Skeletal muscle cell (primary cell): ENCODE measurements at regions not wholly inside any gene's neighbourhood (a gene's known extent, or its start where the extent isn't known, plus 50 kb on each side); places are given as distances from the start of the nearest gene placed in this dataset.
"Not testable (repeated sequence)": the region's sequence is repeated elsewhere in the genome, so short reads cannot be mapped to it uniquely, and the experiment has no call there.

ENCODE experiments used
- DNase-seq: peaks from one replicate; pipeline ENCODE4 v3.0.0-alpha.2; 2010; ENCODE audit warnings: low read depth
- H3K4me3 ChIP-seq: 2 replicates; pipeline ENCODE4 v1.5.1; 2011; ENCODE audit warnings: low read depth, mild to moderate bottlenecking, control low read depth, low read length, moderate library complexity

- H3K4me3 ChIP-seq, result no peak overlapping the region
- DNase-seq, result no peak
These were observed 150.3 kb downstream of the NUF2 start for GRCh38 chr1:163471779-163472650.

GRCh38 chr1:163472651-163473248, 151.0 kb downstream of the NUF2 start:
- DNase-seq, result no peak
- no peak overlapping the region for H3K4me3 ChIP-seq

- DNase-seq, result no peak
- no peak overlapping the region for H3K4me3 ChIP-seq
These were observed 155.6 kb downstream of the NUF2 start for GRCh38 chr1:163477276-163477830.

- not testable (repeated sequence) for DNase-seq, H3K4me3 ChIP-seq
These were observed 176.9 kb downstream of the NUF2 start for GRCh38 chr1:163498391-163499330.

- no peak for DNase-seq
These were observed 182.7 kb downstream of the NUF2 start for GRCh38 chr1:163504331-163504978.

GRCh38 chr1:163509114-163509513, 187.4 kb downstream of the NUF2 start:
- no peak for DNase-seq
- no peak overlapping the region for H3K4me3 ChIP-seq

More at GRCh38 chr1:163504331-163504978, 182.7 kb downstream of the NUF2 start:
- H3K4me3 ChIP-seq, result no peak overlapping the region

- H3K4me3 ChIP-seq, result no peak overlapping the region
- no peak for DNase-seq
These were observed 190.7 kb downstream of the NUF2 start for GRCh38 chr1:163512349-163512989.

- H3K4me3 ChIP-seq, result no peak overlapping the region
- DNase-seq, result no peak
These were observed 201.7 kb downstream of the NUF2 start for GRCh38 chr1:163523375-163524029.

GRCh38 chr1:163528710-163529348, 207.1 kb downstream of the NUF2 start:
- no peak overlapping the region for H3K4me3 ChIP-seq
- DNase-seq, result no peak

GRCh38 chr1:163531345-163531744, 209.6 kb downstream of the NUF2 start:
- no peak overlapping the region for H3K4me3 ChIP-seq
- DNase-seq, result no peak

- no peak for DNase-seq
These were observed 213.6 kb downstream of the NUF2 start for GRCh38 chr1:163535401-163535800.

GRCh38 chr1:163535807-163536206, 214.1 kb downstream of the NUF2 start:
- no peak overlapping the region for H3K4me3 ChIP-seq
- DNase-seq, result no peak

More at GRCh38 chr1:163535401-163535800, 213.6 kb downstream of the NUF2 start:
- H3K4me3 ChIP-seq, result no peak overlapping the region

- DNase-seq, result no peak
These were observed 216.1 kb downstream of the NUF2 start for GRCh38 chr1:163537809-163538208.

GRCh38 chr1:163538667-163539066, 216.9 kb downstream of the NUF2 start:
- DNase-seq, result no peak
- no peak overlapping the region for H3K4me3 ChIP-seq

More at GRCh38 chr1:163537809-163538208, 216.1 kb downstream of the NUF2 start:
- H3K4me3 ChIP-seq, result no peak overlapping the region

GRCh38 chr1:163540727-163541126, 219.0 kb downstream of the NUF2 start:
- no peak for DNase-seq
- H3K4me3 ChIP-seq, result no peak overlapping the region

- H3K4me3 ChIP-seq, result no peak overlapping the region
- DNase-seq, result no peak
These were observed 222.7 kb downstream of the NUF2 start for GRCh38 chr1:163544441-163544840.

- no peak for DNase-seq
- no peak overlapping the region for H3K4me3 ChIP-seq
These were observed 236.4 kb downstream of the NUF2 start for GRCh38 chr1:163558162-163558561.
